ENCODE measurements at regions not wholly inside any gene's neighbourhood (a gene's known extent, or its start where the extent isn't known, plus 50 kb on each side); places are given as distances from the start of the nearest gene placed in this dataset.

DNA sequence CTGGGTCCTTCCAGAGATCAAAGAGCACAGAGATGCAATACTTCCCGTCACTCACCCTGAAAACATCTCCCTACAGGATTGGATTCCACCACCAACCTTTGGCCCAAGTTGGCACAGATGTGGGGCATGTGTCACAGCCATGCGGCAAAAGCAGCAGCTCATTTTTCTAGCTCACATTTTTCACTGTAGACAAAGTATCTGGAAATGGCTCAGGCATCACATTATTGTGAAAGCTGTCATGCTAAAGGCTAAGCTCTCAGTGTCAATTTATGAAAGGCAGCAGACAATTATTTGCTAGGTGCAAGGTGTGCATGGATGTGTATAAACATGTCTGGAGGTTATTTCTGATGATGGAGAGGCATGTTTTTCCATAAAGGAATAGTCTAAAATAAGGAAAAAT lies 213.3 kb upstream of the PRNP start:
- TF ChIP-seq, protein P1, sequence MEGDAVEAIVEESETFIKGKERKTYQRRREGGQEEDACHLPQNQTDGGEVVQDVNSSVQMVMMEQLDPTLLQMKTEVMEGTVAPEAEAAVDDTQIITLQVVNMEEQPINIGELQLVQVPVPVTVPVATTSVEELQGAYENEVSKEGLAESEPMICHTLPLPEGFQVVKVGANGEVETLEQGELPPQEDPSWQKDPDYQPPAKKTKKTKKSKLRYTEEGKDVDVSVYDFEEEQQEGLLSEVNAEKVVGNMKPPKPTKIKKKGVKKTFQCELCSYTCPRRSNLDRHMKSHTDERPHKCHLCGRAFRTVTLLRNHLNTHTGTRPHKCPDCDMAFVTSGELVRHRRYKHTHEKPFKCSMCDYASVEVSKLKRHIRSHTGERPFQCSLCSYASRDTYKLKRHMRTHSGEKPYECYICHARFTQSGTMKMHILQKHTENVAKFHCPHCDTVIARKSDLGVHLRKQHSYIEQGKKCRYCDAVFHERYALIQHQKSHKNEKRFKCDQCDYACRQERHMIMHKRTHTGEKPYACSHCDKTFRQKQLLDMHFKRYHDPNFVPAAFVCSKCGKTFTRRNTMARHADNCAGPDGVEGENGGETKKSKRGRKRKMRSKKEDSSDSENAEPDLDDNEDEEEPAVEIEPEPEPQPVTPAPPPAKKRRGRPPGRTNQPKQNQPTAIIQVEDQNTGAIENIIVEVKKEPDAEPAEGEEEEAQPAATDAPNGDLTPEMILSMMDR (IDR thresholded peaks at IDR 0.05), result no peak
- TF ChIP-seq POLR2AphosphoS5 (IDR thresholded peaks at IDR 0.05) (no peak), POLR2A (IDR thresholded peaks at IDR 0.05) (no peak)
